Adrenal gland (tissue), 5 donors: ENCODE measurements at regions not wholly inside any gene's neighbourhood (a gene's known extent, or its start where the extent isn't known, plus 50 kb on each side); places are given as distances from the start of the nearest gene placed in this dataset.

Experiments
- POLR2A ChIP-seq, 2 donors: fragments of 450-650 bp; IDR thresholded peaks; one replicate each; pipeline ENCODE4 v1.6.1; 2017; ENCODE audit warnings: antibody characterized with exemption in 2 of 2, mild to moderate bottlenecking in 2 of 2, moderate library complexity in 1 of 2
- TF ChIP-seq, protein P1 (sequence below), 6 experiments: fragments of 450-650 bp in 4 of 6; fragments of 200-600 bp in 2 of 6; sonication (generic) in 1 of 6; IDR thresholded peaks; 1 replicate in 5 of 6; 2 replicates in 1 of 6; pipeline versions ENCODE4 v1.5.1 to v1.8.0; 2016 to 2021; ENCODE audit warnings: antibody characterized with exemption in 6 of 6, mild to moderate bottlenecking in 2 of 6, moderate library complexity in 1 of 6
- donor health status: DM: no; HTN: no; CAD: no.

DNA sequence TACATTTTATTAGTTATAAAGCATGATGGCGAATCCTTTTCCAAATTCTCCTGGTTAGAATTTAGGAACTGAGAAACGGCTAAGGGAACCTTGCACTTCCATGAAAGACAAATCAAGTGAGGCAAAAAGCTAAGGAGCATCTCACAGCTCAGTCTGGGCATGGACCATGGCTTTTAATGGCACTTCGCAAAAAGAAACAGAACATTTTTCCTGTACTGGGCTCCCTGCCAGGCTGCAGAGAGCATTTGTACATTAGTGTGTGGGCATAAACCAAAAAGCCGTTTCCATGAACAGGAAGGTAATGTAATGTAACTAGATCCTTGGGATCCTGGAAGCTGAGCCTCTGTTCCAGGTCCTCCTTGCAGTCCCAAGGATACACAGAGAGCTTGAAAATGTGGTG is 354.2 kb downstream of the MRPS30 start:
- TF ChIP-seq, protein P1, sequence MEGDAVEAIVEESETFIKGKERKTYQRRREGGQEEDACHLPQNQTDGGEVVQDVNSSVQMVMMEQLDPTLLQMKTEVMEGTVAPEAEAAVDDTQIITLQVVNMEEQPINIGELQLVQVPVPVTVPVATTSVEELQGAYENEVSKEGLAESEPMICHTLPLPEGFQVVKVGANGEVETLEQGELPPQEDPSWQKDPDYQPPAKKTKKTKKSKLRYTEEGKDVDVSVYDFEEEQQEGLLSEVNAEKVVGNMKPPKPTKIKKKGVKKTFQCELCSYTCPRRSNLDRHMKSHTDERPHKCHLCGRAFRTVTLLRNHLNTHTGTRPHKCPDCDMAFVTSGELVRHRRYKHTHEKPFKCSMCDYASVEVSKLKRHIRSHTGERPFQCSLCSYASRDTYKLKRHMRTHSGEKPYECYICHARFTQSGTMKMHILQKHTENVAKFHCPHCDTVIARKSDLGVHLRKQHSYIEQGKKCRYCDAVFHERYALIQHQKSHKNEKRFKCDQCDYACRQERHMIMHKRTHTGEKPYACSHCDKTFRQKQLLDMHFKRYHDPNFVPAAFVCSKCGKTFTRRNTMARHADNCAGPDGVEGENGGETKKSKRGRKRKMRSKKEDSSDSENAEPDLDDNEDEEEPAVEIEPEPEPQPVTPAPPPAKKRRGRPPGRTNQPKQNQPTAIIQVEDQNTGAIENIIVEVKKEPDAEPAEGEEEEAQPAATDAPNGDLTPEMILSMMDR (IDR thresholded peaks at IDR 0.05): no peak
- TF ChIP-seq POLR2A (IDR thresholded peaks at IDR 0.05): no peak
